SK-N-SH treated with all-trans-retinoic acid at 6 μM for 48 hours (cell line): ENCODE measurements at regions not wholly inside any gene's neighbourhood (a gene's known extent, or its start where the extent isn't known, plus 50 kb on each side); places are given as distances from the start of the nearest gene placed in this dataset.

ENCODE experiments used
- ATAC-seq: fragments of 200-7000 bp; cut with Tn5 transposase; 3 replicates; pipeline ENCODE4 v1.9.1; 2020; ENCODE audit warnings: mild to moderate bottlenecking, moderate library complexity
- CSDC2 ChIP-seq: fragments of 250-450 bp; sonication (Bioruptor Pico); IDR thresholded peaks from 2 replicates; pipeline ENCODE4 v1.5.0; 2020; ENCODE audit warnings: mild to moderate bottlenecking, moderate library complexity
- ESRRG ChIP-seq: fragments of 250-450 bp; sonication (Bioruptor Pico); IDR thresholded peaks from 2 replicates; pipeline ENCODE4 v1.6.1; 2021; ENCODE audit warnings: mild to moderate bottlenecking
- GLIS3 ChIP-seq: fragments of 250-450 bp; sonication (Bioruptor Pico); IDR thresholded peaks from 2 replicates; pipeline ENCODE4 v1.5.0; 2020; ENCODE audit warnings: mild to moderate bottlenecking, moderate library complexity
- OSR1 ChIP-seq: fragments of 250-450 bp; sonication (Bioruptor Pico); IDR thresholded peaks from 2 replicates; pipeline ENCODE4 v1.8.0; 2022; ENCODE audit warnings: moderate library complexity, mild to moderate bottlenecking, inconsistent platforms
- PPARA ChIP-seq: fragments of 250-450 bp; sonication (Bioruptor Pico); IDR thresholded peaks from 2 replicates; pipeline ENCODE4 v1.5.0; 2020; ENCODE audit warnings: mild to moderate bottlenecking, borderline replicate concordance
- RARB ChIP-seq: fragments of 250-450 bp; sonication (Bioruptor Pico); IDR thresholded peaks from 2 replicates; pipeline ENCODE4 v1.8.0; 2021; ENCODE audit warnings: mild to moderate bottlenecking, moderate library complexity
- SNAI2 ChIP-seq: fragments of 250-450 bp; sonication (Bioruptor Pico); IDR thresholded peaks from 2 replicates; pipeline ENCODE4 v1.5.0; 2020; ENCODE audit warnings: mild to moderate bottlenecking, moderate library complexity
- TCF4 ChIP-seq: fragments of 250-450 bp; sonication (Bioruptor Pico); IDR thresholded peaks from 2 replicates; pipeline ENCODE4 v1.8.0; 2021; ENCODE audit warnings: mild to moderate bottlenecking, moderate library complexity, borderline replicate concordance
- TOX ChIP-seq: fragments of 250-450 bp; sonication (Bioruptor Pico); IDR thresholded peaks from 2 replicates; pipeline ENCODE4 v1.8.0; 2021; ENCODE audit warnings: mild to moderate bottlenecking, moderate library complexity, borderline replicate concordance
- ZFP3 ChIP-seq: fragments of 250-450 bp; sonication (Bioruptor Pico); IDR thresholded peaks from 2 replicates; pipeline ENCODE4 v1.5.0; 2020; ENCODE audit warnings: mild to moderate bottlenecking, moderate library complexity
- ZFP30 ChIP-seq: fragments of 450-650 bp; formaldehyde crosslinking; IDR thresholded peaks from 2 replicates; pipeline ENCODE4 v1.5.0; 2022; ENCODE audit warnings: mild to moderate bottlenecking, moderate library complexity
- ZNF70 ChIP-seq: fragments of 450-650 bp; formaldehyde crosslinking; IDR thresholded peaks from 2 replicates; pipeline ENCODE4 v1.5.0; 2020; ENCODE audit warnings: mild to moderate bottlenecking, moderate library complexity
- ZNF8 ChIP-seq: fragments of 450-650 bp; formaldehyde crosslinking; IDR thresholded peaks from 2 replicates; pipeline ENCODE4 v1.5.0; 2020; ENCODE audit warnings: mild to moderate bottlenecking, moderate library complexity
- TF ChIP-seq, protein P1 (sequence below): fragments of 250-450 bp; sonication (Bioruptor Pico); IDR thresholded peaks from 2 replicates; pipeline ENCODE4 v1.5.1; 2020; ENCODE audit warnings: low read depth, mild to moderate bottlenecking, moderate library complexity
- TF ChIP-seq, protein P2 (sequence below): fragments of 250-450 bp; sonication (Bioruptor Pico); IDR thresholded peaks from 2 replicates; pipeline ENCODE4 v1.5.0; 2020; ENCODE audit warnings: mild to moderate bottlenecking, moderate library complexity
- TF ChIP-seq, protein P3 (sequence below): fragments of 250-450 bp; sonication (Bioruptor Pico); IDR thresholded peaks from 2 replicates; pipeline ENCODE4 v1.8.0; 2021; ENCODE audit warnings: low read depth, mild to moderate bottlenecking, moderate library complexity, borderline replicate concordance
- TF ChIP-seq, protein P4 (sequence below): fragments of 250-450 bp; sonication (Bioruptor Pico); IDR thresholded peaks from 2 replicates; pipeline ENCODE4 v1.8.0; 2020; ENCODE audit warnings: mild to moderate bottlenecking, moderate library complexity, borderline replicate concordance
- TF ChIP-seq, protein P5 (sequence below): fragments of 250-450 bp; sonication (Bioruptor Pico); IDR thresholded peaks from 2 replicates; pipeline ENCODE4 v1.5.1; 2021; ENCODE audit warnings: mild to moderate bottlenecking, moderate library complexity

DNA sequence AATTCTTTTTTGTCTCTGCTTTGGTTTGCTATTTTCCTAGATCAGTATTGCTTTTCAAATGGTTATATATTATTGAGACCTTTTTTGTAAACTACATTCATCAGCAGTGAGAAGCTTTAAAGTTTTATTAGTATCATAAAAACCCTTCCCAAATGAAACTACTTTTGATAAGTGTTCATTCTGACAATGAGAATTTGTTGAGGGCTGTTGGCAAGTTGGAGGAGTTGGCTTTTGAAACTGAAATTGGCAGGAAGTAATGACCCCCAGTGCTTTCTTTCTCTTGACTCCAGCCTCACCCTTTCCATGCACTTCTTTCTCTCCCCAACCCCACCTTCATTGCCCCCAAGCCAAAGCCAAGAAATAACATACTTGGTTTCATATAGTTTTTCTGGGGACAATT, 113.8 kb downstream of the ZIC5 start:
- TF ChIP-seq, protein P1, sequence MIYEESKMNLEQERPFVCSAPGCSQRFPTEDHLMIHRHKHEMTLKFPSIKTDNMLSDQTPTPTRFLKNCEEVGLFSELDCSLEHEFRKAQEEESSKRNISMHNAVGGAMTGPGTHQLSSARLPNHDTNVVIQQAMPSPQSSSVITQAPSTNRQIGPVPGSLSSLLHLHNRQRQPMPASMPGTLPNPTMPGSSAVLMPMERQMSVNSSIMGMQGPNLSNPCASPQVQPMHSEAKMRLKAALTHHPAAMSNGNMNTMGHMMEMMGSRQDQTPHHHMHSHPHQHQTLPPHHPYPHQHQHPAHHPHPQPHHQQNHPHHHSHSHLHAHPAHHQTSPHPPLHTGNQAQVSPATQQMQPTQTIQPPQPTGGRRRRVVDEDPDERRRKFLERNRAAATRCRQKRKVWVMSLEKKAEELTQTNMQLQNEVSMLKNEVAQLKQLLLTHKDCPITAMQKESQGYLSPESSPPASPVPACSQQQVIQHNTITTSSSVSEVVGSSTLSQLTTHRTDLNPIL: no peak
- TF ChIP-seq, protein P2, sequence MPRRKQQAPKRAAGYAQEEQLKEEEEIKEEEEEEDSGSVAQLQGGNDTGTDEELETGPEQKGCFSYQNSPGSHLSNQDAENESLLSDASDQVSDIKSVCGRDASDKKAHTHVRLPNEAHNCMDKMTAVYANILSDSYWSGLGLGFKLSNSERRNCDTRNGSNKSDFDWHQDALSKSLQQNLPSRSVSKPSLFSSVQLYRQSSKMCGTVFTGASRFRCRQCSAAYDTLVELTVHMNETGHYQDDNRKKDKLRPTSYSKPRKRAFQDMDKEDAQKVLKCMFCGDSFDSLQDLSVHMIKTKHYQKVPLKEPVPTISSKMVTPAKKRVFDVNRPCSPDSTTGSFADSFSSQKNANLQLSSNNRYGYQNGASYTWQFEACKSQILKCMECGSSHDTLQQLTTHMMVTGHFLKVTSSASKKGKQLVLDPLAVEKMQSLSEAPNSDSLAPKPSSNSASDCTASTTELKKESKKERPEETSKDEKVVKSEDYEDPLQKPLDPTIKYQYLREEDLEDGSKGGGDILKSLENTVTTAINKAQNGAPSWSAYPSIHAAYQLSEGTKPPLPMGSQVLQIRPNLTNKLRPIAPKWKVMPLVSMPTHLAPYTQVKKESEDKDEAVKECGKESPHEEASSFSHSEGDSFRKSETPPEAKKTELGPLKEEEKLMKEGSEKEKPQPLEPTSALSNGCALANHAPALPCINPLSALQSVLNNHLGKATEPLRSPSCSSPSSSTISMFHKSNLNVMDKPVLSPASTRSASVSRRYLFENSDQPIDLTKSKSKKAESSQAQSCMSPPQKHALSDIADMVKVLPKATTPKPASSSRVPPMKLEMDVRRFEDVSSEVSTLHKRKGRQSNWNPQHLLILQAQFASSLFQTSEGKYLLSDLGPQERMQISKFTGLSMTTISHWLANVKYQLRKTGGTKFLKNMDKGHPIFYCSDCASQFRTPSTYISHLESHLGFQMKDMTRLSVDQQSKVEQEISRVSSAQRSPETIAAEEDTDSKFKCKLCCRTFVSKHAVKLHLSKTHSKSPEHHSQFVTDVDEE (CRISPR knock-in tag): no peak
- TF ChIP-seq GLIS3 (CRISPR knock-in tag) (no peak), ZFP3 (no peak), ESRRG (CRISPR knock-in tag) (no peak), SNAI2 (CRISPR knock-in tag) (no peak), OSR1 (CRISPR knock-in tag) (no peak), ZNF8 (no peak)
- TF ChIP-seq, protein P3, sequence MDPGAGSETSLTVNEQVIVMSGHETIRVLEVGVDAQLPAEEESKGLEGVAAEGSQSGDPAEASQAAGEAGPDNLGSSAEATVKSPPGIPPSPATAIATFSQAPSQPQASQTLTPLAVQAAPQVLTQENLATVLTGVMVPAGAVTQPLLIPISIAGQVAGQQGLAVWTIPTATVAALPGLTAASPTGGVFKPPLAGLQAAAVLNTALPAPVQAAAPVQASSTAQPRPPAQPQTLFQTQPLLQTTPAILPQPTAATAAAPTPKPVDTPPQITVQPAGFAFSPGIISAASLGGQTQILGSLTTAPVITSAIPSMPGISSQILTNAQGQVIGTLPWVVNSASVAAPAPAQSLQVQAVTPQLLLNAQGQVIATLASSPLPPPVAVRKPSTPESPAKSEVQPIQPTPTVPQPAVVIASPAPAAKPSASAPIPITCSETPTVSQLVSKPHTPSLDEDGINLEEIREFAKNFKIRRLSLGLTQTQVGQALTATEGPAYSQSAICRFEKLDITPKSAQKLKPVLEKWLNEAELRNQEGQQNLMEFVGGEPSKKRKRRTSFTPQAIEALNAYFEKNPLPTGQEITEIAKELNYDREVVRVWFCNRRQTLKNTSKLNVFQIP (CRISPR knock-in tag): no peak
- no peak for ATAC-seq

DNA sequence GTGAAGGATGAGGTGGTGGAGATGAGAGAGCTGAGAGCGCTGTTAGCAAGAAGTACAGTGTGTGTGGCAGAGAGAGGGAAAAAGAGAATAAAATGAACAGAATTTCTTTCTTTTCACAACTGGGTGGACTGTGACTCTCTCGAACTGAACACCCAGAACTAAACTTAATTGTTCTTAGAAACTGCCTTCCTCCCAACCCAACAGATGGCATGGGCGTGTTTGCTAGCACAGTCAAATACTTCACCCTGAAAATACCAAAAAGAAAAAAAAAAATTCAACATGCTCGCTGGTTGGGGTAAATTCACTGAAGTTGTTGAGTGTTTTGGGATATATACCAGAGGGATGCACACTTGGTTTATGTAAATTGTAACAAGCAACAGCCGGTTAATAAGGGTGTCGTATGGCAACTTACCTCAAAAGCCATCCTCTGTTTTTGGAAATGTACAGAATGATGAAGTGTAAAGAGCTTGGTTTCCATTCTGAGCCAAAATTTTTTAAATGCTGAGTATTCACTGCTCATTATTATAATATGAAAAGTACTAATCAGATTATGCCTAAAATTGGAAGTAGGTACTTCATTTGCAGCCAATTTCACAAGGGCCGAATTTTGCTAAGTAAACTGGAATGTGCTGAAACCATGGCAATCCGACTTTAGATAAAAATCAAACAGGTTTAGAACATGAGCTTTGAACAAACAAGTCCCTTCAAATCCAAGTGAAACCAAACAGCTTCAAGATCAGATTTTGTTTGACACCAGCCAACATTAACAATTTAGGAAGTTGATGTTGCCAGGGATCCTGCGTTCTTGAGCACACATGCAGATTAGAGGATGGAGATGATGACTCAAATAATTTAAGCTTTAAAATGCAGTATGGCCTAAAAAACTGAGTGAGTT, 115.8 kb downstream of the ZIC5 start:
- TF ChIP-seq ZNF8 (no peak), ZNF70 (CRISPR knock-in tag) (no peak), ZFP30 (CRISPR knock-in tag) (no peak), SNAI2 (CRISPR knock-in tag) (no peak), CSDC2 (no peak), RARB (CRISPR knock-in tag) (no peak), GLIS3 (CRISPR knock-in tag) (no peak), ESRRG (CRISPR knock-in tag) (no peak), TCF4 (CRISPR knock-in tag) (no peak), PPARA (no peak), TOX (CRISPR knock-in tag) (no peak)
- TF ChIP-seq, protein P1: no peak
- TF ChIP-seq, protein P4, sequence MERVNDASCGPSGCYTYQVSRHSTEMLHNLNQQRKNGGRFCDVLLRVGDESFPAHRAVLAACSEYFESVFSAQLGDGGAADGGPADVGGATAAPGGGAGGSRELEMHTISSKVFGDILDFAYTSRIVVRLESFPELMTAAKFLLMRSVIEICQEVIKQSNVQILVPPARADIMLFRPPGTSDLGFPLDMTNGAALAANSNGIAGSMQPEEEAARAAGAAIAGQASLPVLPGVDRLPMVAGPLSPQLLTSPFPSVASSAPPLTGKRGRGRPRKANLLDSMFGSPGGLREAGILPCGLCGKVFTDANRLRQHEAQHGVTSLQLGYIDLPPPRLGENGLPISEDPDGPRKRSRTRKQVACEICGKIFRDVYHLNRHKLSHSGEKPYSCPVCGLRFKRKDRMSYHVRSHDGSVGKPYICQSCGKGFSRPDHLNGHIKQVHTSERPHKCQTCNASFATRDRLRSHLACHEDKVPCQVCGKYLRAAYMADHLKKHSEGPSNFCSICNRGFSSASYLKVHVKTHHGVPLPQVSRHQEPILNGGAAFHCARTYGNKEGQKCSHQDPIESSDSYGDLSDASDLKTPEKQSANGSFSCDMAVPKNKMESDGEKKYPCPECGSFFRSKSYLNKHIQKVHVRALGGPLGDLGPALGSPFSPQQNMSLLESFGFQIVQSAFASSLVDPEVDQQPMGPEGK (CRISPR knock-in tag): no peak
- TF ChIP-seq, protein P5, sequence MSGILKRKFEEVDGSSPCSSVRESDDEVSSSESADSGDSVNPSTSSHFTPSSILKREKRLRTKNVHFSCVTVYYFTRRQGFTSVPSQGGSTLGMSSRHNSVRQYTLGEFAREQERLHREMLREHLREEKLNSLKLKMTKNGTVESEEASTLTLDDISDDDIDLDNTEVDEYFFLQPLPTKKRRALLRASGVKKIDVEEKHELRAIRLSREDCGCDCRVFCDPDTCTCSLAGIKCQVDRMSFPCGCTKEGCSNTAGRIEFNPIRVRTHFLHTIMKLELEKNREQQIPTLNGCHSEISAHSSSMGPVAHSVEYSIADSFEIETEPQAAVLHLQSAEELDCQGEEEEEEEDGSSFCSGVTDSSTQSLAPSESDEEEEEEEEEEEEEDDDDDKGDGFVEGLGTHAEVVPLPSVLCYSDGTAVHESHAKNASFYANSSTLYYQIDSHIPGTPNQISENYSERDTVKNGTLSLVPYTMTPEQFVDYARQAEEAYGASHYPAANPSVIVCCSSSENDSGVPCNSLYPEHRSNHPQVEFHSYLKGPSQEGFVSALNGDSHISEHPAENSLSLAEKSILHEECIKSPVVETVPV (CRISPR knock-in tag): no peak
- TF ChIP-seq, protein P3 (CRISPR knock-in tag): no peak
- ATAC-seq: no peak
